Esophagus muscularis mucosa (tissue), 4 donors: ENCODE measurements at regions not wholly inside any gene's neighbourhood (a gene's known extent, or its start where the extent isn't known, plus 50 kb on each side); places are given as distances from the start of the nearest gene placed in this dataset.
"Not testable (repeated sequence)": the region's sequence is repeated elsewhere in the genome, so short reads cannot be mapped to it uniquely, and the experiment has no call there.

Source experiments
- DNase-seq: peaks from one replicate; pipeline ENCODE4 v3.0.0-alpha.2; 2017; ENCODE audit errors: extremely low spot score
- H3K27ac ChIP-seq, 4 donors: fragments of 200-600 bp; sonication (generic); replicated peaks in 1 of 4; 1 replicate in 3 of 4; 2 replicates in 1 of 4; pipeline ENCODE4 v1.5.1; 2016 to 2019; ENCODE audit warnings: mild to moderate bottlenecking in 1 of 4
- H3K27me3 ChIP-seq, 4 donors: fragments of 200-600 bp; sonication (generic); one replicate each; pipeline versions ENCODE4 v1.5.1 to v1.6.0; 2016 to 2019
- H3K36me3 ChIP-seq, 4 donors: fragments of 200-600 bp; sonication (generic); one replicate each; pipeline ENCODE4 v1.5.1; 2016 to 2019
- H3K4me1 ChIP-seq, 4 donors: fragments of 200-600 bp; sonication (generic); one replicate each; pipeline ENCODE4 v1.5.1; 2016 to 2019
- H3K4me3 ChIP-seq, 4 donors: fragments of 200-600 bp; sonication (generic); 1 replicate in 2 of 4; 2 replicates in 2 of 4; pipeline ENCODE4 v1.5.1; 2016 to 2019; ENCODE audit warnings: mild to moderate bottlenecking in 4 of 4, moderate library complexity in 1 of 4
- H3K9me3 ChIP-seq, 4 donors: fragments of 200-600 bp; sonication (generic); 1 replicate in 3 of 4; 2 replicates in 1 of 4; pipeline ENCODE4 v1.5.1; 2016 to 2019
- EP300 ChIP-seq: sonication (generic); formaldehyde crosslinking; IDR thresholded peaks from one replicate; pipeline ENCODE4 v1.6.1; 2017; ENCODE audit warnings: antibody characterized with exemption
- POLR2A ChIP-seq: fragments of 450-650 bp; IDR thresholded peaks from one replicate; pipeline ENCODE4 v1.6.1; 2017; ENCODE audit warnings: antibody characterized with exemption, moderate library complexity, mild to moderate bottlenecking, low read depth
- POLR2AphosphoS5 ChIP-seq, 2 donors: sonication (generic); formaldehyde crosslinking; IDR thresholded peaks; one replicate each; pipeline ENCODE4 v1.6.1; 2017; ENCODE audit warnings: antibody characterized with exemption in 2 of 2
- WGBS: methylation state at CpG from one replicate; pipeline ENCODE4 v1.1.5; 2018; 5-methylcytosine and 5-hydroxymethylcytosine counted together
- intact Hi-C: fragments of 100-400 bp; cut with DNase I; formaldehyde crosslinking; loops from one replicate; pipeline ENCODE4 v1.15.1; 2023
- TF ChIP-seq, protein P1 (sequence below), 3 experiments: fragments of 200-600 bp in 2 of 3; fragments of 450-650 bp in 1 of 3; sonication (generic) in 2 of 3; IDR thresholded peaks; one replicate each; pipeline ENCODE4 v1.5.1; 2017 to 2019; ENCODE audit warnings: antibody characterized with exemption in 3 of 3, mild to moderate bottlenecking in 2 of 3, moderate library complexity in 1 of 3

GRCh38 chr3:61464518-61465140 lies 96.7 kb upstream of the PTPRG start:
- H3K36me3 ChIP-seq = no peaks in the 10 kb centered on the region
- intact Hi-C loops = no loop called here
- H3K27me3 ChIP-seq = no peaks in the 10 kb centered on the region
- TF ChIP-seq POLR2A (no peak), EP300 (no peak), POLR2AphosphoS5 (IDR thresholded peaks at IDR 0.05) (no peak)
- TF ChIP-seq, protein P1, sequence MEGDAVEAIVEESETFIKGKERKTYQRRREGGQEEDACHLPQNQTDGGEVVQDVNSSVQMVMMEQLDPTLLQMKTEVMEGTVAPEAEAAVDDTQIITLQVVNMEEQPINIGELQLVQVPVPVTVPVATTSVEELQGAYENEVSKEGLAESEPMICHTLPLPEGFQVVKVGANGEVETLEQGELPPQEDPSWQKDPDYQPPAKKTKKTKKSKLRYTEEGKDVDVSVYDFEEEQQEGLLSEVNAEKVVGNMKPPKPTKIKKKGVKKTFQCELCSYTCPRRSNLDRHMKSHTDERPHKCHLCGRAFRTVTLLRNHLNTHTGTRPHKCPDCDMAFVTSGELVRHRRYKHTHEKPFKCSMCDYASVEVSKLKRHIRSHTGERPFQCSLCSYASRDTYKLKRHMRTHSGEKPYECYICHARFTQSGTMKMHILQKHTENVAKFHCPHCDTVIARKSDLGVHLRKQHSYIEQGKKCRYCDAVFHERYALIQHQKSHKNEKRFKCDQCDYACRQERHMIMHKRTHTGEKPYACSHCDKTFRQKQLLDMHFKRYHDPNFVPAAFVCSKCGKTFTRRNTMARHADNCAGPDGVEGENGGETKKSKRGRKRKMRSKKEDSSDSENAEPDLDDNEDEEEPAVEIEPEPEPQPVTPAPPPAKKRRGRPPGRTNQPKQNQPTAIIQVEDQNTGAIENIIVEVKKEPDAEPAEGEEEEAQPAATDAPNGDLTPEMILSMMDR (IDR thresholded peaks at IDR 0.05) = no peak
- 53% methylated on average over 9 of the region's 9 CpGs for WGBS
- DNase-seq = no peak
- H3K4me3 ChIP-seq = no peak overlapping the region
- no peak overlapping the region for H3K27ac ChIP-seq
- no peaks in the 10 kb centered on the region for H3K9me3 ChIP-seq
- no peaks in the 10 kb centered on the region for H3K4me1 ChIP-seq

- Histone ChIP-seq H3K4me3 (no peak overlapping the region), H3K9me3 (peaks cover 0 to under 1% (median 0%) of the 10 kb centered on the region in 4 donors), H3K36me3 (no peaks in the 10 kb centered on the region), H3K27ac (no peak overlapping the region), H3K4me1 (no peaks in the 10 kb centered on the region), H3K27me3 (no peaks in the 10 kb centered on the region)
- no peak for TF ChIP-seq POLR2A
- TF ChIP-seq, protein P1 (IDR thresholded peaks at IDR 0.05) = no peak
- TF ChIP-seq POLR2AphosphoS5 (IDR thresholded peaks at IDR 0.05) = no peak
- TF ChIP-seq EP300 = no peak
- DNase-seq = no peak
- 84% methylated on average over 3 of the region's 3 CpGs for WGBS
- intact Hi-C loops = no loop called here
Measured at GRCh38 chr3:61466357-61466756, 95.0 kb upstream of the PTPRG start.

GRCh38 chr3:61483997-61484396 lies 77.4 kb upstream of the PTPRG start:
- Histone ChIP-seq H3K4me1 (no peaks in the 10 kb centered on the region), H3K27me3 (no peaks in the 10 kb centered on the region), H3K27ac (no peak overlapping the region), H3K36me3 (no peaks in the 10 kb centered on the region), H3K4me3 (no peak overlapping the region), H3K9me3 (no peaks in the 10 kb centered on the region)
- WGBS = 100% methylated on average over 4 of the region's 4 CpGs
- no peak for DNase-seq
- TF ChIP-seq, protein P1 (IDR thresholded peaks at IDR 0.05) = no peak
- TF ChIP-seq POLR2AphosphoS5 (IDR thresholded peaks at IDR 0.05) (no peak), POLR2A (no peak), EP300 (no peak)
- intact Hi-C loops = no loop called here

GRCh38 chr3:61493339-61493738 lies 68.0 kb upstream of the PTPRG start:
- Histone ChIP-seq H3K36me3 (no peaks in the 10 kb centered on the region), H3K4me3 (no peak overlapping the region), H3K27ac (no peak overlapping the region), H3K4me1 (no peaks in the 10 kb centered on the region), H3K27me3 (no peaks in the 10 kb centered on the region), H3K9me3 (no peaks in the 10 kb centered on the region)
- intact Hi-C loops = no loop called here
- DNase-seq = no peak
- TF ChIP-seq POLR2AphosphoS5 (IDR thresholded peaks at IDR 0.05) (no peak), POLR2A (no peak), EP300 (no peak)
- TF ChIP-seq, protein P1 (IDR thresholded peaks at IDR 0.05) = no peak
- 83% methylated on average over 3 of the region's 3 CpGs for WGBS

- H3K4me3 ChIP-seq, H3K27me3 ChIP-seq, DNase-seq, H3K9me3 ChIP-seq, H3K4me1 ChIP-seq, intact Hi-C loops, H3K36me3 ChIP-seq, H3K27ac ChIP-seq: not testable (repeated sequence)
- 80% methylated on average over 3 of the region's 3 CpGs for WGBS
Measured at GRCh38 chr3:61494309-61494708, 67.1 kb upstream of the PTPRG start.
